CD14-positive monocyte (primary cell): ENCODE measurements at regions not wholly inside any gene's neighbourhood (a gene's known extent, or its start where the extent isn't known, plus 50 kb on each side); places are given as distances from the start of the nearest gene placed in this dataset.

Experiments used
- DNase-seq, 3 donors: peaks; one replicate each; pipeline ENCODE4 v3.0.0-alpha.2; 2011 to 2022
- H2AFZ ChIP-seq: 2 replicates; pipeline ENCODE4 v1.6.0; 2012; ENCODE audit warnings: mild to moderate bottlenecking, low read depth, low read length, inconsistent platforms; ENCODE audit not compliant: insufficient read depth, poor library complexity, severe bottlenecking
- H3K27ac ChIP-seq, 2 donors: 1 replicate in 1 of 2; 2 replicates in 1 of 2; pipeline ENCODE4 v1.5.1; 2012 to 2013; ENCODE audit warnings: low read length in 2 of 2, control low read depth in 1 of 2, inconsistent platforms in 1 of 2, low read depth in 1 of 2, mild to moderate bottlenecking in 1 of 2
- H3K27me3 ChIP-seq, 2 donors: one replicate each; pipeline versions ENCODE4 v1.6.0 to v1.6.1; 2011 to 2013; ENCODE audit warnings: low read length in 2 of 2; ENCODE audit not compliant: control insufficient read depth in 2 of 2, insufficient read depth in 2 of 2
- H3K36me3 ChIP-seq, 2 donors: replicated peaks in 1 of 2; 1 replicate in 1 of 2; 2 replicates in 1 of 2; pipeline versions ENCODE4 v1.5.1 to v1.6.1; 2012 to 2013; ENCODE audit warnings: low read length in 2 of 2, control low read depth in 1 of 2, inconsistent platforms in 1 of 2, mild to moderate bottlenecking in 1 of 2; ENCODE audit not compliant: insufficient read depth in 2 of 2, control insufficient read depth in 1 of 2
- H3K4me1 ChIP-seq, 2 donors: 1 replicate in 1 of 2; 2 replicates in 1 of 2; pipeline versions ENCODE4 v1.5.1 to v1.6.1; 2012 to 2013; ENCODE audit warnings: low read length in 2 of 2, control low read depth in 1 of 2, inconsistent platforms in 1 of 2, mild to moderate bottlenecking in 1 of 2, moderate library complexity in 1 of 2; ENCODE audit not compliant: insufficient read depth in 2 of 2, control insufficient read depth in 1 of 2
- H3K4me2 ChIP-seq: replicated peaks from 2 replicates; pipeline ENCODE3; 2012; ENCODE audit warnings: low read length, moderate library complexity, mild to moderate bottlenecking; ENCODE audit not compliant: poor library complexity, severe bottlenecking; ENCODE audit errors: extremely low read depth
- H3K4me3 ChIP-seq, 3 experiments: fragments of 200-600 bp in 1 of 3; sonication (generic) in 1 of 3; replicated peaks in 1 of 3; 1 replicate in 2 of 3; 2 replicates in 1 of 3; pipeline ENCODE4 v1.5.1; 2011 to 2013; ENCODE audit warnings: low read length in 3 of 3, mild to moderate bottlenecking in 3 of 3, control low read depth in 2 of 3, low read depth in 2 of 3, inconsistent platforms in 1 of 3, moderate library complexity in 1 of 3
- H3K79me2 ChIP-seq: 2 replicates; pipeline ENCODE4 v1.6.0; 2012; ENCODE audit warnings: mild to moderate bottlenecking, control low read depth, inconsistent platforms, low read length, moderate library complexity; ENCODE audit not compliant: insufficient read depth
- H3K9ac ChIP-seq: 2 replicates; pipeline ENCODE4 v1.6.0; 2017; ENCODE audit warnings: low read length, mild to moderate bottlenecking; ENCODE audit not compliant: insufficient read depth, poor library complexity, severe bottlenecking
- H3K9me3 ChIP-seq, 2 donors: replicated peaks in 1 of 2; 1 replicate in 1 of 2; 2 replicates in 1 of 2; pipeline versions ENCODE4 v1.5.1 to v1.6.1; 2012 to 2013; ENCODE audit warnings: low read length in 2 of 2, control low read depth in 1 of 2; ENCODE audit not compliant: control insufficient read depth in 1 of 2, insufficient read depth in 1 of 2
- H4K20me1 ChIP-seq: 2 replicates; pipeline ENCODE4 v1.6.0; 2012; ENCODE audit warnings: mild to moderate bottlenecking, low read length, control low read depth, moderate library complexity; ENCODE audit not compliant: insufficient read depth
- H3K27ac Mint-ChIP-seq, 7 donors: one replicate each; pipeline ENCODE4 v1.8.0; 2020; ENCODE audit warnings: mild to moderate bottlenecking in 7 of 7, mixed read lengths in 7 of 7, moderate library complexity in 6 of 7, inconsistent platforms in 2 of 7
- H3K27me3 Mint-ChIP-seq, 3 donors: one replicate each; pipeline ENCODE4 v1.8.0; 2021 to 2022; ENCODE audit warnings: low read depth in 3 of 3, mild to moderate bottlenecking in 3 of 3, mixed read lengths in 3 of 3, moderate library complexity in 3 of 3, inconsistent platforms in 1 of 3
- H3K36me3 Mint-ChIP-seq, 2 donors: one replicate each; pipeline ENCODE4 v1.8.0; 2020; ENCODE audit warnings: mixed read lengths in 2 of 2, inconsistent platforms in 1 of 2, mild to moderate bottlenecking in 1 of 2
- H3K4me1 Mint-ChIP-seq: one replicate; pipeline ENCODE4 v1.8.0; 2020; ENCODE audit warnings: mild to moderate bottlenecking, mixed read lengths
- H3K4me3 Mint-ChIP-seq, 2 donors: one replicate each; pipeline ENCODE4 v1.8.0; 2020; ENCODE audit warnings: mild to moderate bottlenecking in 2 of 2, mixed read lengths in 2 of 2, moderate library complexity in 1 of 2
- H3K9me3 Mint-ChIP-seq, 7 donors: one replicate each; pipeline ENCODE4 v1.8.0; 2020 to 2022; ENCODE audit warnings: mixed read lengths in 7 of 7, mild to moderate bottlenecking in 6 of 7, moderate library complexity in 6 of 7, inconsistent platforms in 2 of 7
- CTCF ChIP-seq: fragments of 200-600 bp; IDR thresholded peaks from one replicate; pipeline ENCODE4 v1.8.0; 2022; ENCODE audit warnings: antibody characterized with exemption, mild to moderate bottlenecking
- WGBS: methylation state at CpG from one replicate; pipeline ENCODE4 v1.1.5; 2013; ENCODE audit warnings: missing lambda C conversion rate; ENCODE audit not compliant: insufficient coverage; 5-methylcytosine and 5-hydroxymethylcytosine counted together
- intact Hi-C, 2 donors: fragments of 100-400 bp; cut with micrococcal nuclease; formaldehyde crosslinking; loops; one replicate each; pipeline versions ENCODE4 v1.15.0 to v1.15.1; 2023

DNA sequence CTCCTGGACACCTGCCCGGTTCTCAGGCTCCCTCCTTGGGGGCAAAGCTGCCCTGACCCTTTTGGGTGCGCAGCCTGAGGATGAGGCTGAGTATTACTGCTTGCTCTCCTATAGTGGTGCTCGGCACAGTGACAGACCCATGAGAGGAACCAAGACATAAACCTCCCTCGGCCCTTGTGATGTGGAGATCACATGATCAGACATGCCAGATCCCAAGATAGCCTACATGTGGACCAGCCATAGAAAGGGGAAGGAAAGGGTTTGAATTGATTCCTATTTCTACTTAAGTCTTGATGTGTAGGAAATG, 125.3 kb downstream of the VPREB1 start:
- Histone ChIP-seq H2AFZ (no peak overlapping the region), H4K20me1 (no peaks in the 10 kb centered on the region), H3K36me3 (no peaks in the 10 kb centered on the region), H3K27me3 (no peaks in the 10 kb centered on the region), H3K79me2 (no peaks in the 10 kb centered on the region), H3K4me3 (no peak overlapping the region), H3K27ac (no peak overlapping the region), H3K9me3 (no peaks in the 10 kb centered on the region), H3K9ac (no peak overlapping the region), H3K4me1 (no peaks in the 10 kb centered on the region), H3K4me2 (no peak overlapping the region)
- peaks cover 0 to 2% (median 0%) of the 10 kb centered on the region in 3 donors for H3K27me3 Mint-ChIP-seq
- intact Hi-C loops = no loop called here
- WGBS = 17% methylated on average over 2 of the region's 4 CpGs
- TF ChIP-seq CTCF = no peak
- peaks cover 14% of the 10 kb centered on the region for H3K4me1 Mint-ChIP-seq
- peak overlapping the region in 1 of 7 donors; percentile 25 for H3K27ac Mint-ChIP-seq
- DNase-seq = peak in 1 of 3 donors; percentile 29
- no peak overlapping the region for H3K4me3 Mint-ChIP-seq
- no peaks in the 10 kb centered on the region for H3K36me3 Mint-ChIP-seq
- no peaks in the 10 kb centered on the region for H3K9me3 Mint-ChIP-seq

- Histone ChIP-seq H3K27ac (no peak overlapping the region), H3K79me2 (no peaks in the 10 kb centered on the region), H3K9ac (no peak overlapping the region), H3K4me2 (no peak overlapping the region), H3K36me3 (no peaks in the 10 kb centered on the region), H3K27me3 (no peaks in the 10 kb centered on the region), H4K20me1 (no peaks in the 10 kb centered on the region), H3K4me3 (no peak overlapping the region), H2AFZ (no peak overlapping the region), H3K4me1 (no peaks in the 10 kb centered on the region), H3K9me3 (no peaks in the 10 kb centered on the region)
- WGBS = no CpG with 5 or more reads among the region's 2 CpGs
- no peak for TF ChIP-seq CTCF
- H3K9me3 Mint-ChIP-seq = no peaks in the 10 kb centered on the region
- no peak overlapping the region for H3K4me3 Mint-ChIP-seq
- DNase-seq = no peak
- H3K27me3 Mint-ChIP-seq = peaks cover 0 to 2% (median 2%) of the 10 kb centered on the region in 3 donors
- peaks cover 14% of the 10 kb centered on the region for H3K4me1 Mint-ChIP-seq
- H3K27ac Mint-ChIP-seq = no peak overlapping the region
- H3K36me3 Mint-ChIP-seq = no peaks in the 10 kb centered on the region
- intact Hi-C loops = no loop called here
These were observed 126.5 kb downstream of the VPREB1 start for GRCh38 chr22:22371031-22371541.
